Breast epithelium (tissue), 3 donors: ENCODE measurements at regions not wholly inside any gene's neighbourhood (a gene's known extent, or its start where the extent isn't known, plus 50 kb on each side); places are given as distances from the start of the nearest gene placed in this dataset.

Experiments used
- CTCF ChIP-seq, 3 donors: fragments of 450-650 bp; IDR thresholded peaks; one replicate each; pipeline ENCODE4 v1.5.1; 2016 to 2017; ENCODE audit warnings: antibody characterized with exemption in 3 of 3, mild to moderate bottlenecking in 3 of 3, moderate library complexity in 3 of 3
- POLR2A ChIP-seq: fragments of 450-650 bp; IDR thresholded peaks from one replicate; pipeline ENCODE4 v1.6.1; 2016; ENCODE audit warnings: antibody characterized with exemption, mild to moderate bottlenecking, moderate library complexity

- no peak for TF ChIP-seq CTCF (IDR thresholded peaks at IDR 0.05)
- no peak for TF ChIP-seq POLR2A
Observed at GRCh38 chr2:172377408-172377807, 50.0 kb upstream of the ITGA6 start.
